ENCODE measurements at regions not wholly inside any gene's neighbourhood (a gene's known extent, or its start where the extent isn't known, plus 50 kb on each side); places are given as distances from the start of the nearest gene placed in this dataset.

DNA sequence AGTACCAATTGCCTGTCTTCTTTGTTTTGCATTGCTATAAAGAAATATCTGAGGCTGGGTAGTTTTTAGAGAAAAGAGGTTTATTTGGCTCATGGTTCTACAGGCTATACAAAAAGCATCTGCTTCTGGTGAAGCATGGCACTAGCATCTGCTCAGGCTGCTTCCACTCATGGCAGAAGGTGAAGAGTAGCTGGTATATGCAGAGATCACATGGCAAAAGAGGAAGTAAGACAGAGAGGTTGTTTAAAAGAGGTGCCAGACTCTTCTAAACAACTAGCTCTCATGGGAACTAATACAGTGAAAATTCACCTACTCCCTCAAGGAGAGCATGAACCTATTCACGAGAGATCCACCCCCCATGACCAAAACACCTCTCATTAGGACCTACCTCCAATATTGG, 56.7 kb upstream of the GUCA2B start:
- Histone ChIP-seq H3K36me3 (no peaks in the 10 kb centered on the region), H3K27me3 (peaks cover 29% of the 10 kb centered on the region), H3K9me3 (no peaks in the 10 kb centered on the region), H3K4me3 (no peak overlapping the region)
- no peak for DNase-seq

- Histone ChIP-seq H3K9me3 (peaks cover 9% of the 10 kb centered on the region; the same call in 1 of the 2 replicates), H3K36me3 (no peaks in the 10 kb centered on the region), H3K27me3 (no peaks in the 10 kb centered on the region), H3K4me3 (no peak overlapping the region)
- no peak for DNase-seq
These were observed 64.0 kb upstream of the GUCA2B start for GRCh38 chr1:42089246-42089645.

- DNase-seq, result no peak
- Histone ChIP-seq H3K9me3 (peaks cover 9% of the 10 kb centered on the region; the same call in 1 of the 2 replicates), H3K27me3 (no peaks in the 10 kb centered on the region)
These were observed 67.1 kb upstream of the GUCA2B start for GRCh38 chr1:42086146-42086545.

DNA sequence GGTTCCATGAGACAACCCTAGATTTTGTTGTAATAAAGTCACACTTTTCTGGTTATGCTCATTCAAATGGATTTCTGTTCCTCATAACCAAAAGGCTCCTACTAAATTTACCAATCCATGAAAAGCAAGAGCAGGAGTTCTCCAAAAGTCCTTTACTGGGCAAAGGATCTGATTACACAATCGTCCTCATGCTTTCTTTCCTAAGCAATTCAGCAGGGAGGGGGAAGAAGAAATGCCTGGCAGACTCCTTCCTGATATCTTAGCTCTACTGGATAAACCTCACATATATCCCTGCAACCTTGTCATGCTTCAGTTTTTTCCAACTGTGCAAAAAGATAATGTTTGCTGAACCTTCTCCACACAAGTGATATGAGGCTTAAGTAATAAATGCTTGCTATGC, 67.6 kb upstream of the GUCA2B start:
- Histone ChIP-seq H3K9me3 (peaks cover 9% of the 10 kb centered on the region; the same call in 1 of the 2 replicates), H3K4me3 (no peak overlapping the region), H3K27me3 (no peaks in the 10 kb centered on the region), H3K36me3 (no peaks in the 10 kb centered on the region)
- DNase-seq, result no peak

More at GRCh38 chr1:42086146-42086545, 67.1 kb upstream of the GUCA2B start:
- no peaks in the 10 kb centered on the region for H3K36me3 ChIP-seq
- no peak overlapping the region for H3K4me3 ChIP-seq

DNA sequence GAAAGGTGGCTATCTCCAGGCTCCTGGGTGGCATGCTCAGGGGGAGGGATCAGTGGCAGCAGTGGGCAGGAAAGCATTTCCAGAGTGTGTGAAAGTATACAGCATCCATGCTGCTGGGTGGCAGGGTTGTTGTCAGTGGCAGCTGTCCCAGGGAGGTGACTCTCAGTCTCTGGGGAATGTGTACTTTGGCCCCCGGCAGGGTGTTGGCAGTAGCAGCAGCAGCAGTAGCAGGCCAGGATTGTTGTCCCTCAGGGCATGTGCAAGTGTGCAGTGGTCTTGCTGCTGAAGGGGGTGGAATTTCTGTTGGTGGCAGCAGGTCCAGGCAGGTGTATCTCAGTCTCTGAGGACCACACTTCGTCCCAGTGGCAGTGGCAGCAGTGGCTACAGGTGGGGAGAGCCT, 71.7 kb upstream of the GUCA2B start:
- H3K4me3 ChIP-seq, result no peak overlapping the region
- no peaks in the 10 kb centered on the region for H3K36me3 ChIP-seq
- DNase-seq, result peak; percentile 2
- H3K27me3 ChIP-seq, result no peaks in the 10 kb centered on the region; the same call in 1 of the 2 replicates
- H3K9me3 ChIP-seq, result no peaks in the 10 kb centered on the region

DNA sequence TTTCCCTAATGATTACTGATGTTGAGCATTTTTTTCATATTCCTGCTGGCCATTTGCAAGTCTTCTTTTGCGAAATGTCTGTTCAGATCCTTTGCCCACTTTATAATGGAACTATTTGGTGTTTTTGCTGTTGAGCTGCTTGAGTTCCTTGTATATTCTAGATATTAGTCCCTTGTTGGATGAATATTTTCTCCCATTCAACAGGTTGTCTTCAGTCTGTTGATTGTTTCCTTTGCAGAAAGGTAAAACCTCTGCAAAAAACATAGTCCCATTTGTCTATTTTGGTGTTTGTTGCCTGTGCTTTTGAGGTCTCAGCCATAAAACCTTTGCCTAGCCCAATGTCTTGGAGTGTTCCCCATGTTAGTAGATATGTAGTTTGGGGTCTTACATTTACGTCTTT, 78.0 kb upstream of the GUCA2B start:
- H3K4me3 ChIP-seq, result no peak overlapping the region
- peaks cover 25% of the 10 kb centered on the region for H3K27me3 ChIP-seq
- H3K9me3 ChIP-seq, result no peaks in the 10 kb centered on the region
- H3K36me3 ChIP-seq, result no peaks in the 10 kb centered on the region
- no peak for DNase-seq

GRCh38 chr1:42070996-42071395, 82.2 kb upstream of the GUCA2B start:
- H3K27me3 ChIP-seq, result peaks cover 49% of the 10 kb centered on the region
- DNase-seq, result no peak
- H3K9me3 ChIP-seq, result no peaks in the 10 kb centered on the region; the same call in 1 of the 2 replicates
- H3K36me3 ChIP-seq, result no peaks in the 10 kb centered on the region
- no peak overlapping the region for H3K4me3 ChIP-seq

- Histone ChIP-seq H3K36me3 (no peaks in the 10 kb centered on the region), H3K27me3 (no peaks in the 10 kb centered on the region), H3K9me3 (peaks cover 8% of the 10 kb centered on the region), H3K4me3 (no peak overlapping the region)
- DNase-seq, result no peak
These were observed 95.4 kb upstream of the GUCA2B start for GRCh38 chr1:42057800-42058199.

GRCh38 chr1:42056460-42056859, 96.8 kb upstream of the GUCA2B start:
- Histone ChIP-seq H3K4me3 (no peak overlapping the region), H3K27me3 (no peaks in the 10 kb centered on the region), H3K36me3 (no peaks in the 10 kb centered on the region), H3K9me3 (peaks cover 8% of the 10 kb centered on the region)
- no peak for DNase-seq

- Histone ChIP-seq H3K9me3 (peaks cover 8% of the 10 kb centered on the region), H3K27me3 (no peaks in the 10 kb centered on the region), H3K4me3 (no peak overlapping the region), H3K36me3 (no peaks in the 10 kb centered on the region)
- peak; percentile 19 for DNase-seq
These were observed 98.1 kb upstream of the GUCA2B start for GRCh38 chr1:42055061-42055460.

DNA sequence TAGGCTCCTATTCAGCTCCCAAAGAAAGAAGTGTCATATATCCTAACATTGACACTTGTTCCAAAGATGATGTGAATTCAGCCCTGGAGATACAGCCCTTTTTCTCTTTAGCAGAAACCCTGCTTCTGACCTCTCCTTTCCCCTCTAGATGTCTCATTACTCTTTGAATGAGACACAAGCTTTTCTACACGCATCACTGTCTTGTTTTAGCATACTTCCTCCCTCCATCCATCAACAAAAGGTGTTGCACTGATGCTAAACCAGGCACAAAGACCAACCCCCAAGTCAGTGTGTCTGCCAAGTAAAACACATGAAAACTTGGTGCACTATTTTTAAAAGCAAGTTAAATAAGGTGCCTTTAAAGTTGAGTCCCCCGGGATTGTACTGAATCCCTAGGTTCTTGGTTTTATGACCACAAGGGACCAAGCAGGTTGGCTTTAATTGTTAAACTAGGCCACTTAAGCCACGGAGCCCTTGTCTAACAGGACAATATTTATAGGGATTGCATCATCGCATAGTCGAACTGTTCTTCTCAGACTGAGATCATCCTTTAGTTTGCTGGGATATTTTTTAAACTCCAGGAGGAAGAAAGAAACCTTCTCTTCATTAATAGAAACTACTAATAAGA, 101.0 kb upstream of the GUCA2B start:
- DNase-seq, result no peak
- Histone ChIP-seq H3K27me3 (no peaks in the 10 kb centered on the region), H3K4me3 (no peak overlapping the region), H3K36me3 (no peaks in the 10 kb centered on the region), H3K9me3 (0 out of 2 replicates have a peak, but pooled peaks cover 2% of the 10 kb centered on the region)

GRCh38 chr1:42047508-42047880, 105.7 kb upstream of the GUCA2B start:
- no peaks in the 10 kb centered on the region for H3K9me3 ChIP-seq
- no peak for DNase-seq
- H3K4me3 ChIP-seq, result no peak overlapping the region
- no peaks in the 10 kb centered on the region for H3K36me3 ChIP-seq
- no peaks in the 10 kb centered on the region for H3K27me3 ChIP-seq

GRCh38 chr1:42046761-42047507, 106.3 kb upstream of the GUCA2B start:
- Histone ChIP-seq H3K36me3 (no peaks in the 10 kb centered on the region), H3K4me3 (no peak overlapping the region), H3K9me3 (no peaks in the 10 kb centered on the region), H3K27me3 (no peaks in the 10 kb centered on the region)
- peak; percentile 7 for DNase-seq

GRCh38 chr1:42044346-42044745, 108.9 kb upstream of the GUCA2B start:
- no peak for DNase-seq
- no peaks in the 10 kb centered on the region for H3K36me3 ChIP-seq
- no peaks in the 10 kb centered on the region for H3K27me3 ChIP-seq
- no peak overlapping the region for H3K4me3 ChIP-seq
- no peaks in the 10 kb centered on the region for H3K9me3 ChIP-seq

DNA sequence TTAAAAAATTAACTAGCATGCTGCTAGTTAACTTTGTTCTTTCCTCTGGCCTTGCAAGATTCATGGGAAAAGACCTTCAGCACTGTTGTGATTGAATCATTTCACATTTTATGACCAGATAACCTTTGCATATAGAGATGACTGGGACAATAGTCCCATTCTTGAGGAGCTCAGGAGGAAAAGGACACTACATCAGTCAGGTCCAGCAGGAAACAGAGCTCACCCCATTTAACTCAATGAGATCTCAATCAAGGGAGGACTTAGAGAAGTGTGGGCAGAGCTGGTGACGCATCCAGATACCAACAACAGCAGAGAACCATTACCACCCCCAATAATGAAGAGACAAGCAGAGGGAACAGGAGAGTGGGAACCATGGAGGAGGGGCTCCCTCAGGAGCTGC, 109.4 kb upstream of the GUCA2B start:
- Histone ChIP-seq H3K4me3 (no peak overlapping the region), H3K36me3 (no peaks in the 10 kb centered on the region), H3K27me3 (no peaks in the 10 kb centered on the region), H3K9me3 (no peaks in the 10 kb centered on the region)
- DNase-seq, result no peak

DNA sequence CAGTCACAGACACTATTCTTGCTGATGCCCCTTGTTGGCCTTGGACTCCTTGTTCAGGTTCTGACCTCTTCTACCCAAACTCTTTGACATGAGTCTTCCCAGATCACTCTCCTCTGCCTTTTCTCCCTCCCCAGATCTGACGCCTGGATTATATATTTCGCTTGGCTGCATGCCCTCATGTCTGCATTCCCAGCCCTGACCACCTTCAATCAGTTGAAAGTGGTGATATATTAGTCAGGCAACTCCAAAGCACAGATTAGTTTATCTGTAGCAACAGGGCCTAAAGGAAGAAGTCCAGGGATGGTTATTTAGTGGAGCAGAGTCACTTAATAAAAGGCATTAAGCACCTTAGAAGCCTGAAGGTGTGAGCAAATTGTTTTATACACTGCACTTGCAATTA, 110.0 kb upstream of the GUCA2B start:
- H3K36me3 ChIP-seq, result no peaks in the 10 kb centered on the region
- H3K27me3 ChIP-seq, result no peaks in the 10 kb centered on the region
- DNase-seq, result no peak
- no peaks in the 10 kb centered on the region for H3K9me3 ChIP-seq
- H3K4me3 ChIP-seq, result no peak overlapping the region

DNA sequence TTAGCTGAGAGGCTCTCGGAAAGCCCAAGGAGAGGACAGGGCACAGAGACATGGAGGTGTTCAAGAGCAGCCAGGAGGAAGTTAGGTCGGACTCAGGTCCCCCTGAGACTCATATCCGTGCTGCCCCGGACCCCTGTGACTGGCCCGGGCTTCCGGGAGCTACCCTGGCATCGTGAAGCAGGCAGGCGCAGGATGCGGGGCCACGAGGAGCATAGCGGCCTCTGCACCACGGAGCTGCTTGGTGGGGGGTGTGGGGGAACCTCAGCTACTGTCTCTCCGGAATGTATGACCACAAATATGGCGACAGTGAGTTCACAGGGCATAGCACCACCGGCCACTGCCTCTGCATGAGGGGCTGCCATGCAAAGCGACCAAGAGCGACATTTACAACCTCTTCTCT, 112.2 kb upstream of the GUCA2B start:
- Histone ChIP-seq H3K9me3 (no peaks in the 10 kb centered on the region), H3K4me3 (no peak overlapping the region), H3K27me3 (0 out of 2 replicates have a peak, but pooled peaks cover 3% of the 10 kb centered on the region), H3K36me3 (no peaks in the 10 kb centered on the region)
- DNase-seq, result no peak

GRCh38 chr1:42040159-42040558, 113.1 kb upstream of the GUCA2B start:
- Histone ChIP-seq H3K27me3 (peaks cover 4% of the 10 kb centered on the region; the same call in 1 of the 2 replicates), H3K36me3 (no peaks in the 10 kb centered on the region), H3K4me3 (no peak overlapping the region), H3K9me3 (no peaks in the 10 kb centered on the region)
- DNase-seq, result no peak

Measured in MG63 (cell line).